ENCODE measurements at regions not wholly inside any gene's neighbourhood (a gene's known extent, or its start where the extent isn't known, plus 50 kb on each side); places are given as distances from the start of the nearest gene placed in this dataset.

DNA sequence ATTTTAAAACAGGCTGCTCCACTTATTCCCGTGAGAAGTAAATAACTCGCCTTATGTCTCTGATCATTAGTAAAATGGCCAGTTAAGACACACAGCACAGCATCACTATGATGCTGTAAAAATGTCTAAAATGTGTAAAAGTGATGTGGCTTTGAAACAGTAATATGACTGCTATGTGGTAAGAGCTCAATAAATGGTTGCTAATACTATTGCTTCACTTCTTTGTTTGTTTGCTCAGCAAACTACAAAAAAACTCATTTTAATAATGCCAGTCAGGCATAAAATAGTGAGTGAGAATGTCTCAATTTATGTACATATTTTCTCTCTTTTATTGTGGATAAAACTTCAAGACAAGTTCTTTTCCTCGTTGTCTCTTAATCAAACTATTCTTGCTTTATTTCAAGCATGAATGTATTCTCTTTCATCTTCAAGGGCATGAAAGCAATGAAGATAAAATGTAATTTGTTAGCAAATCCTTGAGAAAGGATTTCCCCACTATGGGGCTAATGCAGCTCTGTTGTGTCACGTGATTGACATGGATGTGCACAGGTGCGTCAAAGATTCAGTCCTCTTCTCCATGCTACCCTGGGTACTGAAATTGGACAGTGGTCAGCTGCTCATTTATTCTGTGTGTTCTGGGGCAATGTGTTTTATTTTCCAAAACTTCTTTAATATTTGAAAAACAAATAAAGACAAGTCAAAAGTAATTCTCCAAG is 387.2 kb downstream of the TRIB2 start:
- no CpG with 5 or more reads among the region's 5 CpGs for WGBS (ENCODE audit: extremely low coverage, insufficient read length, low lambda C conversion rate)

More for the DNA sequence above, 387.2 kb downstream of the TRIB2 start:
- H3K4me1 Mint-ChIP-seq = no peaks in the 10 kb centered on the region
- Histone ChIP-seq H2AK5ac (ENCODE audit: insufficient read length, low read length) (no peak overlapping the region), H4K5ac (ENCODE audit: insufficient read length, low read depth, low read length) (no peak overlapping the region), H3K79me1 (ENCODE audit: insufficient read depth, low read depth, low read length, poor library complexity, severe bottlenecking) (no peaks in the 10 kb centered on the region), H3K4me1 (ENCODE audit: insufficient read depth, low read length) (no peaks in the 10 kb centered on the region), H3K27me3 (ENCODE audit: insufficient read depth, low read length) (no peaks in the 10 kb centered on the region), H4K8ac (replicated peaks; ENCODE audit: insufficient read length, low read depth, low read length) (no peak overlapping the region), H2BK20ac (ENCODE audit: low read depth, low read length, poor library complexity, severe bottlenecking) (no peak overlapping the region), H3K79me2 (ENCODE audit: insufficient read depth, low read length) (no peaks in the 10 kb centered on the region), H3K14ac (ENCODE audit: insufficient read depth, low read length) (no peak overlapping the region), H3K56ac (ENCODE audit: insufficient read length, low read depth, low read length) (no peak overlapping the region), H3K18ac (ENCODE audit: insufficient read length, low read depth, low read length) (no peak overlapping the region), H4K91ac (ENCODE audit: insufficient read length, low read depth, low read length) (no peak overlapping the region), H3K9me3 (ENCODE audit: control insufficient read depth, low read depth, low read length) (no peaks in the 10 kb centered on the region), H3K23ac (ENCODE audit: insufficient read length, low read depth, low read length) (no peak overlapping the region), H2BK5ac (ENCODE audit: insufficient read length, low read length) (no peak overlapping the region), H3K23me2 (ENCODE audit: insufficient read length, low read depth, low read length, poor library complexity, severe bottlenecking) (no peaks in the 10 kb centered on the region), H2BK120ac (ENCODE audit: low read depth, low read length, poor library complexity, severe bottlenecking) (no peak overlapping the region), H4K20me1 (ENCODE audit: control insufficient read depth, insufficient read depth, insufficient read length) (no peaks in the 10 kb centered on the region), H2AFZ (ENCODE audit: low read length) (no peak overlapping the region), H2BK15ac (ENCODE audit: low read depth, low read length) (no peak overlapping the region), H3K4ac (ENCODE audit: low read depth, low read length) (no peak overlapping the region), H2BK12ac (ENCODE audit: insufficient read length, low read depth, low read length) (no peak overlapping the region), H3T11ph (ENCODE audit: low read length) (no peak overlapping the region), H3K9ac (ENCODE audit: extremely low read depth, insufficient read length, low read length) (no peak overlapping the region), H3K4me2 (ENCODE audit: insufficient read depth, insufficient read length, low read length) (no peak overlapping the region), H3K27ac (ENCODE audit: insufficient read length, low read depth, low read length) (no peak overlapping the region)
- no peaks in the 10 kb centered on the region for H3K27me3 Mint-ChIP-seq (ENCODE audit: low read depth)
- no peak for DNase-seq
- no peak overlapping the region for H3K4me3 Mint-ChIP-seq
- H3K9me3 Mint-ChIP-seq = peaks cover 7 to 8% of the 10 kb centered on the region in 2 experiments; a peak in 4 of 5 replicates
- no peaks in the 10 kb centered on the region for H3K36me3 Mint-ChIP-seq (ENCODE audit: insufficient read depth in 1 of 3, low read depth in 3 of 3)
- H3K27ac Mint-ChIP-seq = no peak overlapping the region
- TF ChIP-seq, protein P1, sequence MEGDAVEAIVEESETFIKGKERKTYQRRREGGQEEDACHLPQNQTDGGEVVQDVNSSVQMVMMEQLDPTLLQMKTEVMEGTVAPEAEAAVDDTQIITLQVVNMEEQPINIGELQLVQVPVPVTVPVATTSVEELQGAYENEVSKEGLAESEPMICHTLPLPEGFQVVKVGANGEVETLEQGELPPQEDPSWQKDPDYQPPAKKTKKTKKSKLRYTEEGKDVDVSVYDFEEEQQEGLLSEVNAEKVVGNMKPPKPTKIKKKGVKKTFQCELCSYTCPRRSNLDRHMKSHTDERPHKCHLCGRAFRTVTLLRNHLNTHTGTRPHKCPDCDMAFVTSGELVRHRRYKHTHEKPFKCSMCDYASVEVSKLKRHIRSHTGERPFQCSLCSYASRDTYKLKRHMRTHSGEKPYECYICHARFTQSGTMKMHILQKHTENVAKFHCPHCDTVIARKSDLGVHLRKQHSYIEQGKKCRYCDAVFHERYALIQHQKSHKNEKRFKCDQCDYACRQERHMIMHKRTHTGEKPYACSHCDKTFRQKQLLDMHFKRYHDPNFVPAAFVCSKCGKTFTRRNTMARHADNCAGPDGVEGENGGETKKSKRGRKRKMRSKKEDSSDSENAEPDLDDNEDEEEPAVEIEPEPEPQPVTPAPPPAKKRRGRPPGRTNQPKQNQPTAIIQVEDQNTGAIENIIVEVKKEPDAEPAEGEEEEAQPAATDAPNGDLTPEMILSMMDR (conservative IDR thresholded peaks at IDR 0.05) = no peak
